ENCODE measurements at regions not wholly inside any gene's neighbourhood (a gene's known extent, or its start where the extent isn't known, plus 50 kb on each side); places are given as distances from the start of the nearest gene placed in this dataset.

DNA sequence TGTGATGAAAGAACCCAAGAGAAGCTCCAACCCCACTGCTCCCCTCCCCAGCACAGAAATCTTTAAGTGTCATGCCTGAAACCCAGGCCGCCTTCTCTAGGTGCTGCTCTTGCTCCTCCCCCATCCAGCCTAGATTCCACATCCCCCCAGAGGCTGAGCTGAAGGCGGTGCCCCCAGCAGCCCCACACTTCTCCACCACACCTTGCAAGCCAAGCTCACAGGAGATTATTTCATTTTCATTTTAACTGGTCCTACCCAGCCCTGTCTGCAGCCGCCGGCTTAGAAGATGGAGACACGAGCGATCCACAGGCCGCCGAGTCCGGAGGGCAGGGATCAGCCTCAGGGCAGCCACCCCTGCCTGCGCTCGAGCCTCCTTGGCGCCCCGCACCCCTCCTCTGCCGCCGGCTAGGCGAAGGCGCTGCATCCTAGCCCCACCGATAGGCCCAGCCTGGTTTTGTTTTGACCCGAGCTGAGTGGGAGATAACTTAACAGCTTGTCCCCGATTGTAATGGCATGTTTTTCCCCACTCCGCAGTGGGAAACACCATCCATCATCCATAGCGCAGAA is 125.3 kb downstream of the RBFOX3 start:
- no peak for TF ChIP-seq POLR2A (IDR thresholded peaks at IDR 0.05)
- TF ChIP-seq, protein P1, sequence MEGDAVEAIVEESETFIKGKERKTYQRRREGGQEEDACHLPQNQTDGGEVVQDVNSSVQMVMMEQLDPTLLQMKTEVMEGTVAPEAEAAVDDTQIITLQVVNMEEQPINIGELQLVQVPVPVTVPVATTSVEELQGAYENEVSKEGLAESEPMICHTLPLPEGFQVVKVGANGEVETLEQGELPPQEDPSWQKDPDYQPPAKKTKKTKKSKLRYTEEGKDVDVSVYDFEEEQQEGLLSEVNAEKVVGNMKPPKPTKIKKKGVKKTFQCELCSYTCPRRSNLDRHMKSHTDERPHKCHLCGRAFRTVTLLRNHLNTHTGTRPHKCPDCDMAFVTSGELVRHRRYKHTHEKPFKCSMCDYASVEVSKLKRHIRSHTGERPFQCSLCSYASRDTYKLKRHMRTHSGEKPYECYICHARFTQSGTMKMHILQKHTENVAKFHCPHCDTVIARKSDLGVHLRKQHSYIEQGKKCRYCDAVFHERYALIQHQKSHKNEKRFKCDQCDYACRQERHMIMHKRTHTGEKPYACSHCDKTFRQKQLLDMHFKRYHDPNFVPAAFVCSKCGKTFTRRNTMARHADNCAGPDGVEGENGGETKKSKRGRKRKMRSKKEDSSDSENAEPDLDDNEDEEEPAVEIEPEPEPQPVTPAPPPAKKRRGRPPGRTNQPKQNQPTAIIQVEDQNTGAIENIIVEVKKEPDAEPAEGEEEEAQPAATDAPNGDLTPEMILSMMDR (IDR thresholded peaks at IDR 0.05), result no peak
